HepG2 (cell line): ENCODE measurements at regions not wholly inside any gene's neighbourhood (a gene's known extent, or its start where the extent isn't known, plus 50 kb on each side); places are given as distances from the start of the nearest gene placed in this dataset.

ENCODE experiments used
- ARHGAP35 ChIP-seq: sonication (generic); formaldehyde crosslinking; IDR thresholded peaks from 2 replicates; pipeline ENCODE4 v1.9.0; 2022; ENCODE audit warnings: mild to moderate bottlenecking, inconsistent platforms, moderate library complexity, missing genetic modification reagents, borderline replicate concordance
- FOSL2 ChIP-seq: sonication (generic); formaldehyde crosslinking; IDR thresholded peaks from 2 replicates; pipeline ENCODE4 v1.4.0; 2020; ENCODE audit warnings: missing genetic modification reagents
- IRX3 ChIP-seq: sonication (generic); formaldehyde crosslinking; IDR thresholded peaks from 2 replicates; pipeline ENCODE4 v1.8.1; 2023; ENCODE audit warnings: mild to moderate bottlenecking, low read depth, missing genetic modification reagents, borderline replicate concordance
- NR2C2 ChIP-seq: sonication (generic); formaldehyde crosslinking; IDR thresholded peaks from 2 replicates; pipeline ENCODE4 v1.4.0; 2020; ENCODE audit warnings: missing genetic modification reagents, mild to moderate bottlenecking, moderate library complexity, borderline replicate concordance
- RBFOX2 ChIP-seq: fragments of 200-400 bp; formaldehyde crosslinking; IDR thresholded peaks from 2 replicates; pipeline ENCODE4 v1.6.1; 2017; ENCODE audit warnings: low read depth, mild to moderate bottlenecking, low read length
- RXRB ChIP-seq: IDR thresholded peaks from 2 replicates; pipeline ENCODE4 v1.6.1; 2016; ENCODE audit warnings: borderline replicate concordance, missing genetic modification reagents, missing compliant biosample characterization
- TAF15 ChIP-seq: fragments of 200-400 bp; formaldehyde crosslinking; IDR thresholded peaks from one replicate; pipeline ENCODE4 v1.6.1; 2018; ENCODE audit warnings: mild to moderate bottlenecking, low read depth, low read length; ENCODE audit not compliant: poor library complexity, severe bottlenecking
- WIZ ChIP-seq: sonication (generic); formaldehyde crosslinking; IDR thresholded peaks from 2 replicates; pipeline ENCODE4 v1.5.1; 2020; ENCODE audit warnings: mild to moderate bottlenecking, missing genetic modification reagents
- ZFP36 ChIP-seq: fragments of 150-350 bp; IDR thresholded peaks from 2 replicates; pipeline ENCODE4 v1.6.1; 2018; ENCODE audit warnings: borderline replicate concordance, low read length, low read depth; ENCODE audit not compliant: partially characterized antibody
- ZNF17 ChIP-seq: sonication (generic); formaldehyde crosslinking; IDR thresholded peaks from 2 replicates; pipeline ENCODE4 v1.5.0; 2020; ENCODE audit warnings: mild to moderate bottlenecking, missing genetic modification reagents
- ZNF24 ChIP-seq: fragments of 450-650 bp; IDR thresholded peaks from 2 replicates; pipeline ENCODE4 v1.6.1; 2017; ENCODE audit warnings: antibody characterized with exemption, mild to moderate bottlenecking
- ZNF263 ChIP-seq: sonication (generic); formaldehyde crosslinking; IDR thresholded peaks from 2 replicates; pipeline ENCODE4 v1.4.0; 2020; ENCODE audit warnings: missing genetic modification reagents
- ZNF451 ChIP-seq: sonication (generic); formaldehyde crosslinking; IDR thresholded peaks from 2 replicates; pipeline ENCODE4 v1.5.0; 2020; ENCODE audit warnings: mild to moderate bottlenecking, missing genetic modification reagents
- ZNF891 ChIP-seq: sonication (generic); formaldehyde crosslinking; IDR thresholded peaks from 2 replicates; pipeline ENCODE4 v1.5.0; 2020; ENCODE audit warnings: mild to moderate bottlenecking, missing genetic modification reagents
- TF ChIP-seq, protein P1 (sequence below), 2 experiments: sonication (generic) in 1 of 2; formaldehyde crosslinking in 1 of 2; IDR thresholded peaks; 2 replicates each; pipeline versions ENCODE4 v1.4.0 to v1.6.1; 2016 to 2020; ENCODE audit warnings: borderline replicate concordance in 1 of 2, low read depth in 1 of 2, mild to moderate bottlenecking in 1 of 2, missing genetic modification reagents in 1 of 2
- TF ChIP-seq, protein P2 (sequence below): sonication (generic); formaldehyde crosslinking; IDR thresholded peaks from 2 replicates; pipeline ENCODE4 v1.4.0; 2020; ENCODE audit warnings: missing genetic modification reagents
- TF ChIP-seq, protein P3 (sequence below): sonication (generic); formaldehyde crosslinking; IDR thresholded peaks from 2 replicates; pipeline ENCODE4 v1.8.1; 2023; ENCODE audit warnings: mild to moderate bottlenecking, missing genetic modification reagents, borderline replicate concordance
- TF ChIP-seq, protein P4 (sequence below): IDR thresholded peaks from 2 replicates; pipeline ENCODE4 v1.6.1; 2016; ENCODE audit warnings: mild to moderate bottlenecking, missing biosample characterization, missing genetic modification reagents

DNA sequence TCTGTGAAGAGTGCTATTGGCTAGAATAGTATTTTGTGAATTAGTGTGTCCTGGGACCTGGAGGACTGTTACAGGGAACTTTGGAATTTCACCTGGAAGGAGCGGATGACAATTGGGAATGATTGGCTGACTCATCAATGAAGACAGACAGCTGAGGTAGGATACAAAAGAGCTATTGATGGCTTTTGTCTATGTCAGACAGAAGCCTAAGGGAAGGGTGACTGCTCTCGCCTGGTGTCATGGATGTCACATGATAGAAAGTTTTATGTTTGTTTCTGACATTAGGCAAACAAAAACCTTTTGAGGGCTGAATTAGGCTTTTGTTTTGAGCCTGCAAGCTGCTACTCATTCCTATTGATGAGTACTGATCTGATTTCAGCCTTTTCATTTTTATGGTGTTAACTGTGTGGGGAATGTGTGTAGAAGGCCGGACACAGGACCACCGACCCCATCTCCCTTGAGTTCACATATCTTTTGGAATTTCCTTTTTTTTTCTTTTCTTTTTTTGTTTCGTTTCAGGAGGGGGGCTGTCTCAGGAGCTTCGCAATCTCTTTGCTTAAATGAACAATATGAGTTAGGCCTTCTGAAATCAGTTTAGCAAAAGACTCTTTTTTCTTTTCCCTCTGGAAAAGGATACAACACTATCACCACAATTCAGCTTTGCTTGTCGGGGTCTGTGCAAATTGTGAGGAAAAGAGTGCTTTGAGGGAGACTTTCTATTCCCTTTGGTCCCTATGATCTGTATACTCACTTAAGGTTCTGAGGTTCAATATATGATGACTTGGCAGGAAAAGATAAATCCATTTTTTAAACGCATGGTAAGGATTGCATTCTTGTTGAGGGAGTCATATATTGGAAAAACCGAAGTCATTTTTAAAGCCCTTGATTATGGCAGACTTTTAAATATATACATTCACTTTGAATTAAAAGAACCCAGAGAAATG lies 207.9 kb upstream of the FIGN start (continued):
- TF ChIP-seq RBFOX2 (no peak), RXRB (CRISPR knock-in tag) (peak; percentile 66; the same call in 1 of the 2 replicates), NR2C2 (CRISPR knock-in tag) (no peak), ZFP36 (no peak), ZNF263 (CRISPR knock-in tag) (no peak), TAF15 (no peak), ZNF17 (CRISPR knock-in tag) (no peak), ARHGAP35 (no peak), WIZ (CRISPR knock-in tag) (no peak), ZNF451 (no peak), FOSL2 (CRISPR knock-in tag) (peak; percentile 99), ZNF891 (CRISPR knock-in tag) (no peak), ZNF24 (no peak), IRX3 (CRISPR knock-in tag) (no peak)
- TF ChIP-seq, protein P1, sequence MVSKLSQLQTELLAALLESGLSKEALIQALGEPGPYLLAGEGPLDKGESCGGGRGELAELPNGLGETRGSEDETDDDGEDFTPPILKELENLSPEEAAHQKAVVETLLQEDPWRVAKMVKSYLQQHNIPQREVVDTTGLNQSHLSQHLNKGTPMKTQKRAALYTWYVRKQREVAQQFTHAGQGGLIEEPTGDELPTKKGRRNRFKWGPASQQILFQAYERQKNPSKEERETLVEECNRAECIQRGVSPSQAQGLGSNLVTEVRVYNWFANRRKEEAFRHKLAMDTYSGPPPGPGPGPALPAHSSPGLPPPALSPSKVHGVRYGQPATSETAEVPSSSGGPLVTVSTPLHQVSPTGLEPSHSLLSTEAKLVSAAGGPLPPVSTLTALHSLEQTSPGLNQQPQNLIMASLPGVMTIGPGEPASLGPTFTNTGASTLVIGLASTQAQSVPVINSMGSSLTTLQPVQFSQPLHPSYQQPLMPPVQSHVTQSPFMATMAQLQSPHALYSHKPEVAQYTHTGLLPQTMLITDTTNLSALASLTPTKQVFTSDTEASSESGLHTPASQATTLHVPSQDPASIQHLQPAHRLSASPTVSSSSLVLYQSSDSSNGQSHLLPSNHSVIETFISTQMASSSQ (IDR thresholded peaks at IDR 0.05; ENCODE audit: low read depth): no peak
- TF ChIP-seq, protein P1 (CRISPR knock-in tag; IDR thresholded peaks at IDR 0.05; ENCODE audit: borderline replicate concordance): no peak
- TF ChIP-seq, protein P2, sequence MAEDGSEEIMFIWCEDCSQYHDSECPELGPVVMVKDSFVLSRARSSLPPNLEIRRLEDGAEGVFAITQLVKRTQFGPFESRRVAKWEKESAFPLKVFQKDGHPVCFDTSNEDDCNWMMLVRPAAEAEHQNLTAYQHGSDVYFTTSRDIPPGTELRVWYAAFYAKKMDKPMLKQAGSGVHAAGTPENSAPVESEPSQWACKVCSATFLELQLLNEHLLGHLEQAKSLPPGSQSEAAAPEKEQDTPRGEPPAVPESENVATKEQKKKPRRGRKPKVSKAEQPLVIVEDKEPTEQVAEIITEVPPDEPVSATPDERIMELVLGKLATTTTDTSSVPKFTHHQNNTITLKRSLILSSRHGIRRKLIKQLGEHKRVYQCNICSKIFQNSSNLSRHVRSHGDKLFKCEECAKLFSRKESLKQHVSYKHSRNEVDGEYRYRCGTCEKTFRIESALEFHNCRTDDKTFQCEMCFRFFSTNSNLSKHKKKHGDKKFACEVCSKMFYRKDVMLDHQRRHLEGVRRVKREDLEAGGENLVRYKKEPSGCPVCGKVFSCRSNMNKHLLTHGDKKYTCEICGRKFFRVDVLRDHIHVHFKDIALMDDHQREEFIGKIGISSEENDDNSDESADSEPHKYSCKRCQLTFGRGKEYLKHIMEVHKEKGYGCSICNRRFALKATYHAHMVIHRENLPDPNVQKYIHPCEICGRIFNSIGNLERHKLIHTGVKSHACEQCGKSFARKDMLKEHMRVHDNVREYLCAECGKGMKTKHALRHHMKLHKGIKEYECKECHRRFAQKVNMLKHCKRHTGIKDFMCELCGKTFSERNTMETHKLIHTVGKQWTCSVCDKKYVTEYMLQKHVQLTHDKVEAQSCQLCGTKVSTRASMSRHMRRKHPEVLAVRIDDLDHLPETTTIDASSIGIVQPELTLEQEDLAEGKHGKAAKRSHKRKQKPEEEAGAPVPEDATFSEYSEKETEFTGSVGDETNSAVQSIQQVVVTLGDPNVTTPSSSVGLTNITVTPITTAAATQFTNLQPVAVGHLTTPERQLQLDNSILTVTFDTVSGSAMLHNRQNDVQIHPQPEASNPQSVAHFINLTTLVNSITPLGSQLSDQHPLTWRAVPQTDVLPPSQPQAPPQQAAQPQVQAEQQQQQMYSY: no peak
- TF ChIP-seq, protein P3, sequence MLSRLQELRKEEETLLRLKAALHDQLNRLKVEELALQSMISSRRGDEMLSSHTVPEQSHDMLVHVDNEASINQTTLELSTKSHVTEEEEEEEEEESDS (CRISPR knock-in tag): no peak
- TF ChIP-seq, protein P4, sequence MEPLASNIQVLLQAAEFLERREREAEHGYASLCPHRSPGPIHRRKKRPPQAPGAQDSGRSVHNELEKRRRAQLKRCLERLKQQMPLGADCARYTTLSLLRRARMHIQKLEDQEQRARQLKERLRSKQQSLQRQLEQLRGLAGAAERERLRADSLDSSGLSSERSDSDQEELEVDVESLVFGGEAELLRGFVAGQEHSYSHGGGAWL (CRISPR knock-in tag): no peak
